ENCODE measurements at regions not wholly inside any gene's neighbourhood (a gene's known extent, or its start where the extent isn't known, plus 50 kb on each side); places are given as distances from the start of the nearest gene placed in this dataset.

- BruUV-seq (replicated peaks), result no TSS peak
- in situ Hi-C loops (cut with MboI) (no loop called here), intact Hi-C loops (cut with micrococcal nuclease; ENCODE audit: unreplicated experiment) (no loop called here)
- 4% methylated on average over 2 of the region's 2 CpGs for WGBS (ENCODE audit: insufficient coverage, insufficient replicate concordance, low lambda C conversion rate, missing lambda C conversion rate)
- DNase-seq (ENCODE audit: low read depth, low spot score) (no peak), ATAC-seq (no peak), FAIRE-seq (no peak)
- TF ChIP-seq ZBTB40 (IDR thresholded peaks at IDR 0.05; ENCODE audit: borderline replicate concordance), result no peak
- TF ChIP-seq NR2C2 (IDR thresholded peaks at IDR 0.05; ENCODE audit: borderline replicate concordance, control insufficient read depth, insufficient read length, low read depth), result no peak
- TF ChIP-seq TCF7 (IDR thresholded peaks at IDR 0.05; ENCODE audit: borderline replicate concordance), result no peak
- no peak for TF ChIP-seq GATAD2B (conservative IDR thresholded peaks at IDR 0.05; ENCODE audit: low read depth)
- TF ChIP-seq NFYB (IDR thresholded peaks at IDR 0.05; ENCODE audit: insufficient read depth, low read depth, low read length), result no peak
- no peak for TF ChIP-seq ATF3 (IDR thresholded peaks at IDR 0.05; ENCODE audit: borderline replicate concordance, extremely low read depth, low read depth, low read length)
- TF ChIP-seq BCL3 (IDR thresholded peaks at IDR 0.05; ENCODE audit: borderline replicate concordance, insufficient read depth, low read depth, low read length, poor library complexity, severe bottlenecking), result no peak
- TF ChIP-seq RAD51 (IDR thresholded peaks at IDR 0.05), result no peak
- no peak for TF ChIP-seq BACH1 (IDR thresholded peaks at IDR 0.05; ENCODE audit: borderline replicate concordance)
- no peak for TF ChIP-seq STAT1 (conservative IDR thresholded peaks at IDR 0.05)
- no peak for TF ChIP-seq ZNF207 (IDR thresholded peaks at IDR 0.05; ENCODE audit: borderline replicate concordance)
- TF ChIP-seq GABPA (IDR thresholded peaks at IDR 0.05; ENCODE audit: low read depth), result no peak
- no peak for TF ChIP-seq PRDM15 (CRISPR knock-in tag; IDR thresholded peaks at IDR 0.05)
- TF ChIP-seq RAD21 (IDR thresholded peaks at IDR 0.05; ENCODE audit: insufficient read depth, low read depth, low read length), result no peak
- no peak for TF ChIP-seq RUNX3 (IDR thresholded peaks at IDR 0.05; ENCODE audit: low read length)
- no peak for TF ChIP-seq SMAD5 (IDR thresholded peaks at IDR 0.05; ENCODE audit: low read depth)
- Histone ChIP-seq H3K4me2 (ENCODE audit: control insufficient read depth, insufficient read depth) (no peak overlapping the region), H3K79me2 (ENCODE audit: control insufficient read depth, insufficient read depth, low read length) (no peaks in the 10 kb centered on the region), H3K4me3 (no peak overlapping the region), H3K27me3 (replicated peaks in 1 of 2; ENCODE audit: control insufficient read depth in 2 of 2, insufficient read depth in 2 of 2, low read length in 1 of 2) (no peaks in the 10 kb centered on the region), H2AFZ (ENCODE audit: control insufficient read depth, low read depth, low read length) (no peak overlapping the region), H3K4me1 (ENCODE audit: control insufficient read depth, insufficient read depth, low read length) (no peaks in the 10 kb centered on the region), H3K36me3 (ENCODE audit: control insufficient read depth in 2 of 2, insufficient read depth in 2 of 2, low read length in 1 of 2) (no peaks in the 10 kb centered on the region), H4K20me1 (ENCODE audit: control insufficient read depth, insufficient read depth) (no peaks in the 10 kb centered on the region), H3K27ac (ENCODE audit: control insufficient read depth, insufficient read depth) (no peak overlapping the region), H3K9ac (ENCODE audit: control insufficient read depth, insufficient read depth, low read length) (no peak overlapping the region), H3K9me3 (replicated peaks; ENCODE audit: control insufficient read depth, insufficient read depth, low read length) (no peaks in the 10 kb centered on the region)
- ChIA-PET POLR2A (no interaction called here), RAD21 (ENCODE audit: unreplicated experiment) (no interaction called here), SMC1A (ENCODE audit: uncharacterized antibody, unreplicated experiment) (no interaction called here), CTCF (interaction anchor here (0.8 kb wide), 1 partner anchor 14 kb away, joined by 3 read pairs; no protein-coding TSS in a partner anchor)
Observed at GRCh38 chr6:19463250-19463649, 373.9 kb upstream of the ID4 start.

All from GM12878 (cell line).